Stimulated activated CD8-positive, alpha-beta memory T cell treated with anti-CD3 and anti-CD28 coated beads, Interleukin-4, amount 100 ng/mL, for 4 hours (primary cell): ENCODE measurements at regions not wholly inside any gene's neighbourhood (a gene's known extent, or its start where the extent isn't known, plus 50 kb on each side); places are given as distances from the start of the nearest gene placed in this dataset.
"Not testable (repeated sequence)": the region's sequence is repeated elsewhere in the genome, so short reads cannot be mapped to it uniquely, and the experiment has no call there.

Experiments
- DNase-seq, 2 donors: peaks; one replicate each; pipeline ENCODE4 v3.0.0-alpha.2; 2020; ENCODE audit warnings: low read depth in 2 of 2, low spot score in 1 of 2

DNA sequence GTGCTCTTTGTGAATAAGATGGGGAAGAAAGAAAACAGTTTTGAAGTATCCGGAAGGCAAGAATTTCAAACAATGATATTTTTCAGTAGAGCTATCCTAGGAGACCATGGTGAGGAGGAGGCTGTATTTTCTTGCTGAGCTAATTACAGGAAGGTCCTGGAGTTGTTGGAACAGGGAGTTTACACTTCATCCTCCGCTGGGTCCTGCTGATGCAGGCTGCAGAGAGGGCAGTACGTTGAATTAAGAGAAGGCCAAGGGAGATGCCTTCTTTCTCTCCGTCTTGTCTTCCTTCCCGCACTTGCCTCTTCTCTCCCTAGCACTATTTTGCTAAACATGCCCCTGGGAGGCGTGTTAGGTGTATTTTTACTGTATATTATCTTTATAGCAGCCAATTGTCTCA, 60.0 kb upstream of the EDAR start:
- DNase-seq, result no peak

DNA sequence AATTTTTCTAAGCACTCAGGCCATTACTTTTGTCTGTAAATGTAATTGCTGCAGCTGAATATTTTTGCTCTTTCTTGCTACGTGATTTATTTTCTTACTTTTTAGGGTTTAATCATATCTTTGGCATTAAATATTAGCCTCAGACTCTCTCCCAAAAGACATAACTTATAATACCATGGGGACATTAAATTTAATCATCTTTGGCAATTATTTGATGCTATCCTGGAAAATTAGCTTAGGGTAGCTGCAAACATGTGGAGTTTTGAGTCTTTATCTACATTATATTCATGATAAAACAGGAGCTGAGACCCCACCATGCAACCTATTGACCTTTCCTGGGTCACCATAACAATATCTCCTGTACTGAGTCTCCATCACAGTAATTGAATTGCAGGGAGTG, 59.1 kb upstream of the EDAR start:
- DNase-seq, result no peak

DNA sequence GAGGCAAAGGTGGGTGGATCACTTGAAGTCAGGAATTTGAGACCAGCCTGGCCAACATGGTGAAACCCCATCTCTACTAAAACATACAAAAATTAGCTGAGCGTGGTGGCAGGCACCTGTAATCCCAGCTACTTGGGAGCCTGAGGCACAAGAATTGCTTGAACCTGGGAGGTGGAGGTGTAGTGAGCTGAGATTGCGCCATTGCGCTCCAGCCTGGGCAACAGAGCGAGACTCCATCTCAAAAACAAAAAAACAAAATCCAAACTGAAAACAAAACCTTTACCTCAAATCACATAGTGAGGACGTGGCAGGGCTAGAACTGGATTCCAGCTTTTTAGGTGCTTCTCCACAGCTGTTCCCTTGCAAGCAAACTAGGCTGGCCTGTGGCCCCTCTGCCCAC, 58.5 kb upstream of the EDAR start:
- not testable (repeated sequence) for DNase-seq

DNA sequence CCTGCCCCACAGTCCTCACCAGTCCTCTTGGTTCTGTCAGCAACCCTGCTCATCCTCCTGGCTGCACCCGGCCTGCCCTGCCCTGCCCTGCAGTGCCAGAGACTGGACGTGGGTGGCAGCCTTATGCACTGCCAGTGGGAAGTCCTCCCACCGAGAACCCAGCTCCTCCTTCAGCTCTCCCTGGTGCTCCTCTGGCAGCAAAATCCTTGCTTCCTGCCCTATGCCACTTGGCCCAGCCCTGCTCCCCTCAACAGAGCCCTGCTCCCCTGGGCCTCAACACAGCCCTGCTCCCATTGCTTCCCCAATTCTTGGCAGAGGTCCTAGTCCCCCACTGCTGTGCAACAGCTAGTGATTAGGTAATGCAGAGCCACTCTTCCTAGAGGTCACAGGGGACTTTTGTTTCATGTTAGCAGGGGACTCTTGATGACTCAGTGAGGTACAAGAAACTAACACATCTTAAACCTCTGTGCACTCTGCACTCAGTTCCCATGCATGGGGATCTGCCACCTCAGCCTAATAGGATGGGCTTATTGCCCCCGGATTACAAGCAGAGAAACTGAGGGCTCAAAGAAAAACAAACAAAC, 58.0 kb upstream of the EDAR start:
- no peak for DNase-seq

DNA sequence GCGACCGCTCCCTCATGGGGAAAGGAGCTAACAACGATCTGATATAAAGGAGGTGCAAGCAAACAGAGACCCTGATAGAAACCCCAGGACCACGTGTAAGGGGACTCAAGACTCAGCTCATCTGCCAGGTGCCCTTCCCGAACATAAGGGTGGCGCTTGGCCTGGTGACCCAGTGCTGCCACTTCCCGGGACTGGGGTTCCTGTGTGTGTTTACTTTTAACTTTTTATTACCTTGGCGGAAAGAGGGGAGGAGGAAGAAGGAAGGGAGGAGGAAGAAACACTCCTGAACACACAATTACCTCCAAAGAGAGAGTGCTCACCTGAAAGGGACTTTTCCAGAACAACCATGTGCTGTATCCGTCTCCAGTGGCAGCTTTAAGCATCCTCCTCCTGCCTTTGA, 56.5 kb upstream of the EDAR start:
- DNase-seq, result no peak

DNA sequence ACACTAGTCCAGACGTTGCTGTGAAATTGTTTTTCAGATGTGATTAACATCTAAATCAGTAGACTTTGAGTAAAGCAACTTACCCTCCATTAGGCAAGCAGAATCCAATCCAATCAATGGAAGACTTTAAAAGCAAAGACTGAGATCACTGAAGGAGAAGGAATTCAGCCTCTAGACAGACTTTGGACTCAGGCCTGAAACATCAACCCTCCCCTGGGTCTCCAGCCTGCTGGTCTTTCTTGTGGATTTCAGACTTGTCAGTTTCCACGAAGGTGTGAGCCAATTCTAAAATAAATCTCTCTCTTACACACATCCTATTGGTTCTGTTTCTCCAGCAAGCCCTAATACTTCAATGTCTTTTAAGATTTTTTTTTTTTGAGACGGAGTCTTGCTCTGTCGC, 50.0 kb upstream of the EDAR start:
- DNase-seq, result no peak
